Adrenal gland (tissue), 9 donors: ENCODE measurements at regions not wholly inside any gene's neighbourhood (a gene's known extent, or its start where the extent isn't known, plus 50 kb on each side); places are given as distances from the start of the nearest gene placed in this dataset.

Source experiments
- DNase-seq, 7 donors: peaks; one replicate each; pipeline ENCODE4 v3.0.0-alpha.2; 2019 to 2020
- H3K27ac ChIP-seq, 5 donors: fragments of 200-600 bp; sonication (generic) in 4 of 5; 1 replicate in 3 of 5; 2 replicates in 2 of 5; pipeline versions ENCODE4 v1.5.1 to v1.8.0; 2016 to 2020; ENCODE audit warnings: mild to moderate bottlenecking in 1 of 5
- H3K27me3 ChIP-seq: fragments of 200-600 bp; 2 replicates; pipeline ENCODE4 v1.8.0; 2021
- H3K36me3 ChIP-seq, 2 donors: fragments of 200-600 bp; replicated peaks in 1 of 2; 1 replicate in 1 of 2; 2 replicates in 1 of 2; pipeline versions ENCODE4 v1.5.1 to v1.8.0; 2018 to 2022
- H3K4me1 ChIP-seq, 2 donors: fragments of 200-600 bp; replicated peaks in 1 of 2; 1 replicate in 1 of 2; 2 replicates in 1 of 2; pipeline versions ENCODE4 v1.5.1 to v1.8.0; 2018 to 2021
- H3K4me3 ChIP-seq, 4 donors: fragments of 200-600 bp; sonication (generic) in 3 of 4; one replicate each; pipeline ENCODE4 v1.5.1; 2016 to 2018
- H3K9me3 ChIP-seq, 3 donors: fragments of 200-600 bp; sonication (generic) in 1 of 3; replicated peaks in 1 of 3; 1 replicate in 2 of 3; 2 replicates in 1 of 3; pipeline versions ENCODE4 v1.5.1 to v1.8.0; 2016 to 2021
- CTCF ChIP-seq, 6 experiments: fragments of 450-650 bp in 4 of 6; fragments of 200-600 bp in 2 of 6; sonication (generic) in 1 of 6; IDR thresholded peaks; 1 replicate in 5 of 6; 2 replicates in 1 of 6; pipeline versions ENCODE4 v1.5.1 to v1.8.0; 2016 to 2021; ENCODE audit warnings: antibody characterized with exemption in 6 of 6, mild to moderate bottlenecking in 2 of 6, moderate library complexity in 1 of 6
- POLR2A ChIP-seq, 2 donors: fragments of 450-650 bp; IDR thresholded peaks; one replicate each; pipeline ENCODE4 v1.6.1; 2017; ENCODE audit warnings: antibody characterized with exemption in 2 of 2, mild to moderate bottlenecking in 2 of 2, moderate library complexity in 1 of 2
- whole genome bisulfite sequencing, 4 donors: extraction: QIAGEN DNeasy Blood & Tissue Kit in 2 of 4; methylation state at CpG; one replicate each; pipeline versions ENCODE4 v1.1.5 to v1.1.7; 2013 to 2017; 5-methylcytosine and 5-hydroxymethylcytosine counted together
- intact Hi-C, 2 donors: fragments of 100-400 bp; cut with DNase I; formaldehyde crosslinking; loops; one replicate each; pipeline versions ENCODE4 v1.14.1 to v1.15.0; 2022 to 2023
- donor health status: healthy with polysubstance abuse.
- donor health status: Bipolar disorder and iron deficiency.
- donor health status: DM: yes; HTN: yes; CAD: no.
- donor health status: DM: no; HTN: no; CAD: no.
- donor health status: DM: no; HTN: no; CAD: no.

- intact Hi-C loops: no loop called here
- H3K27me3 ChIP-seq: no peaks in the 10 kb centered on the region
- WGBS, 4 donors: 74 to 81% (median 77%) methylated on average over 5 of the region's 5 CpGs
- no peaks in the 10 kb centered on the region for H3K4me1 ChIP-seq
- H3K4me3 ChIP-seq: no peak overlapping the region
- no peaks in the 10 kb centered on the region for H3K36me3 ChIP-seq
- H3K27ac ChIP-seq: no peak overlapping the region
- no peak for DNase-seq
- H3K9me3 ChIP-seq: no peaks in the 10 kb centered on the region
- TF ChIP-seq POLR2A (IDR thresholded peaks at IDR 0.05) (no peak), CTCF (IDR thresholded peaks at IDR 0.05) (no peak)
These were observed 527.2 kb downstream of the GRIN2A start for GRCh38 chr16:9655051-9655450.

DNA sequence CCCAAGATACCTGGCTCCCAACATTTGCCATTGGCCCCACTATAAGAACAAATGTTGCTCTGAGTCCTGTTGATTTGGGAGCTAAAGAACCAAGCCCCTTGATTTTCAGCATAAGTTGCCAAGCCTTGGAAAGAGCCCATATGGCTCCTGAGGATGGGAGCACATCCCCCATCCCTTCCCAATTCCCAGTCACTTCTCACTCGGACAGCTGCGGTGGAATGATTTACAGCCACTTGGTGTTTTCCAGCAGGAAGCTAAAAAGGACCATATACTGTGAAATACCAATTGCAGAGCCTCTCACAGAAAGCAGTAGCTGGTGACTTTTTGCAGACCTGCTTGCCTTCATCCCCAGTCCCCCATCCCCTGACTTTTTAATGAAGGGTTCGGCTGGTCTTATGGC is 524.6 kb downstream of the GRIN2A start:
- intact Hi-C loops: no loop called here
- no peaks in the 10 kb centered on the region for H3K36me3 ChIP-seq
- no peaks in the 10 kb centered on the region for H3K4me1 ChIP-seq
- no peak overlapping the region for H3K27ac ChIP-seq
- H3K9me3 ChIP-seq: no peaks in the 10 kb centered on the region
- TF ChIP-seq CTCF (IDR thresholded peaks at IDR 0.05): no peak
- no peak for TF ChIP-seq POLR2A (IDR thresholded peaks at IDR 0.05)
- DNase-seq: no peak
- no peaks in the 10 kb centered on the region for H3K27me3 ChIP-seq
- 10 to 25% (median 18%) methylated on average over 1 to 3 of the region's 3 CpGs for WGBS, 4 donors
- no peak overlapping the region for H3K4me3 ChIP-seq

DNA sequence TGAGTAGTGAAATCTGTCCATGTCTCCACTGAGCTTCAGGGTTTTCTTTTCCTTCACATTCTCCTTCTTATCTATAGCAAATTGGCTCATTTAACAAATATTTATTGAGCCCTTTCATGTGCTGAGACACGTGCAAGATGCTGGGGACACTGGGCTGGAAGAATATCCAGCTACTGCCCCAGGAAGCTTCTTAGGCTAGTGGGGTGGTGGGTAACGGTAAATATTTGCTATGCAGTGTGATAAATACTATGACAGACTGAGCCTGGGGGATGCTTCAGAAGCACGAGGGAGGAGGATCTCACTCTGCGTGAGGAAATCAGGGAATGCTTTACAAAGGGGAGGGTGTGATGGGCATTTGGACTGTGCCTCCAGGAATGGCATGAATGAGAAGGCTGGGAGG is 524.1 kb downstream of the GRIN2A start:
- Histone ChIP-seq H3K4me3 (no peak overlapping the region), H3K9me3 (no peaks in the 10 kb centered on the region), H3K4me1 (no peaks in the 10 kb centered on the region), H3K27ac (no peak overlapping the region), H3K36me3 (no peaks in the 10 kb centered on the region), H3K27me3 (no peaks in the 10 kb centered on the region)
- no peak for DNase-seq
- intact Hi-C loops: no loop called here
- TF ChIP-seq POLR2A (IDR thresholded peaks at IDR 0.05): no peak
- no peak for TF ChIP-seq CTCF (IDR thresholded peaks at IDR 0.05)
- WGBS, 4 donors: 23 to 33% (median 27%) methylated on average over 4 of the region's 4 CpGs

- 63 to 80% (median 76%) methylated on average over 5 of the region's 5 CpGs for WGBS, 4 donors
- Histone ChIP-seq H3K9me3 (no peaks in the 10 kb centered on the region), H3K27ac (no peak overlapping the region), H3K4me1 (no peaks in the 10 kb centered on the region), H3K27me3 (no peaks in the 10 kb centered on the region), H3K4me3 (no peak overlapping the region), H3K36me3 (no peaks in the 10 kb centered on the region)
- TF ChIP-seq CTCF (IDR thresholded peaks at IDR 0.05) (no peak), POLR2A (IDR thresholded peaks at IDR 0.05) (no peak)
- intact Hi-C loops: no loop called here
- no peak for DNase-seq
These were observed 523.6 kb downstream of the GRIN2A start for GRCh38 chr16:9658586-9658985.
